ENCODE measurements at regions not wholly inside any gene's neighbourhood (a gene's known extent, or its start where the extent isn't known, plus 50 kb on each side); places are given as distances from the start of the nearest gene placed in this dataset.
A peak's percentile ranks its signal among the peaks of the same experiment; 100 is the strongest.
"Not testable (repeated sequence)": the region's sequence is repeated elsewhere in the genome, so short reads cannot be mapped to it uniquely, and the experiment has no call there.

- TF ChIP-seq POLR2A (IDR thresholded peaks at IDR 0.05) (no peak), CTCF (IDR thresholded peaks at IDR 0.05) (no peak), EP300 (IDR thresholded peaks at IDR 0.05) (no peak), POLR2AphosphoS5 (IDR thresholded peaks at IDR 0.05) (no peak)
- H3K4me1 ChIP-seq: no peaks in the 10 kb centered on the region
- H3K27ac ChIP-seq: no peak overlapping the region
- no peaks in the 10 kb centered on the region for H3K27me3 ChIP-seq
- H3K9me3 ChIP-seq: peaks cover 0 to 5% (median 0%) of the 10 kb centered on the region in 4 donors
- H3K4me3 ChIP-seq: no peak overlapping the region
- H3K36me3 ChIP-seq: no peaks in the 10 kb centered on the region
- ATAC-seq (ENCODE audit: low FRiP score in 2 of 2) (no peak), DNase-seq (no peak)
- 64 to 80% methylated on average over 1 of the region's 1 CpG for WGBS, 2 donors
These were observed 1049.8 kb upstream of the GRIA3 start for GRCh38 chrX:122134291-122134690.

GRCh38 chrX:122135070-122135469 lies 1049.0 kb upstream of the GRIA3 start:
- ATAC-seq (ENCODE audit: low FRiP score in 2 of 2) (peak in 1 of 2 donors; percentile 58), DNase-seq (no peak)
- Histone ChIP-seq H3K36me3 (no peaks in the 10 kb centered on the region), H3K4me1 (no peaks in the 10 kb centered on the region), H3K27ac (no peak overlapping the region), H3K9me3 (peaks cover 0 to 7% (median 0%) of the 10 kb centered on the region in 4 donors), H3K27me3 (no peaks in the 10 kb centered on the region), H3K4me3 (no peak overlapping the region)
- WGBS, 2 donors: 92% methylated on average over 2 of the region's 2 CpGs; no CpG with 5 or more reads in 1 of the 2 donors
- TF ChIP-seq POLR2AphosphoS5 (IDR thresholded peaks at IDR 0.05): no peak
- no peak for TF ChIP-seq EP300 (IDR thresholded peaks at IDR 0.05)
- no peak for TF ChIP-seq POLR2A (IDR thresholded peaks at IDR 0.05)
- TF ChIP-seq CTCF (IDR thresholded peaks at IDR 0.05): no peak

- 81% methylated on average over 5 of the region's 5 CpGs; no CpG with 5 or more reads in 1 of the 2 donors for WGBS, 2 donors
- ATAC-seq (ENCODE audit: low FRiP score in 2 of 2); H3K36me3 ChIP-seq: not testable (repeated sequence)
These were observed 1043.9 kb upstream of the GRIA3 start for GRCh38 chrX:122140219-122140618.

GRCh38 chrX:122154019-122154418 lies 1030.1 kb upstream of the GRIA3 start:
- no peak overlapping the region for H3K27ac ChIP-seq
- no peaks in the 10 kb centered on the region for H3K27me3 ChIP-seq
- no peak overlapping the region for H3K4me3 ChIP-seq
- TF ChIP-seq POLR2AphosphoS5 (IDR thresholded peaks at IDR 0.05): no peak
- no peak for TF ChIP-seq EP300 (IDR thresholded peaks at IDR 0.05)
- WGBS, 2 donors: 75% methylated on average over 1 of the region's 1 CpG; no CpG with 5 or more reads in 1 of the 2 donors
- no peaks in the 10 kb centered on the region for H3K36me3 ChIP-seq
- DNase-seq (no peak), ATAC-seq (ENCODE audit: low FRiP score in 2 of 2) (no peak)
- H3K4me1 ChIP-seq: no peaks in the 10 kb centered on the region
- H3K9me3 ChIP-seq: no peaks in the 10 kb centered on the region

More at GRCh38 chrX:122140219-122140618, 1043.9 kb upstream of the GRIA3 start:
- H3K9me3 ChIP-seq, H3K4me3 ChIP-seq, H3K4me1 ChIP-seq, H3K27me3 ChIP-seq, H3K27ac ChIP-seq: not testable (repeated sequence)
- DNase-seq: peak in 1 of 2 donors; percentile 12

GRCh38 chrX:122168241-122168640 lies 1015.8 kb upstream of the GRIA3 start:
- Histone ChIP-seq H3K36me3 (no peaks in the 10 kb centered on the region), H3K9me3 (no peaks in the 10 kb centered on the region), H3K27me3 (no peaks in the 10 kb centered on the region), H3K27ac (no peak overlapping the region), H3K4me3 (no peak overlapping the region), H3K4me1 (no peaks in the 10 kb centered on the region)
- DNase-seq: no peak
- 53 to 63% methylated on average over 2 of the region's 2 CpGs for WGBS, 2 donors
- no peak for ATAC-seq (ENCODE audit: low FRiP score in 2 of 2)
- TF ChIP-seq POLR2A (IDR thresholded peaks at IDR 0.05): no peak

- WGBS, 2 donors: 56 to 67% methylated on average over 1 of the region's 1 CpG
- H3K27me3 ChIP-seq: no peaks in the 10 kb centered on the region
- no peaks in the 10 kb centered on the region for H3K4me1 ChIP-seq
- H3K9me3 ChIP-seq: peaks cover 0 to 3% (median 0%) of the 10 kb centered on the region in 4 donors
- TF ChIP-seq POLR2AphosphoS5 (IDR thresholded peaks at IDR 0.05): no peak
- TF ChIP-seq EP300 (IDR thresholded peaks at IDR 0.05): no peak
- TF ChIP-seq POLR2A (IDR thresholded peaks at IDR 0.05): no peak
- no peak for TF ChIP-seq CTCF (IDR thresholded peaks at IDR 0.05)
- no peak overlapping the region for H3K27ac ChIP-seq
- no peak overlapping the region for H3K4me3 ChIP-seq
- DNase-seq (no peak), ATAC-seq (ENCODE audit: low FRiP score in 2 of 2) (no peak)
- no peaks in the 10 kb centered on the region for H3K36me3 ChIP-seq
These were observed 999.3 kb upstream of the GRIA3 start for GRCh38 chrX:122184791-122185190.
